ENCODE measurements at regions not wholly inside any gene's neighbourhood (a gene's known extent, or its start where the extent isn't known, plus 50 kb on each side); places are given as distances from the start of the nearest gene placed in this dataset.

DNA sequence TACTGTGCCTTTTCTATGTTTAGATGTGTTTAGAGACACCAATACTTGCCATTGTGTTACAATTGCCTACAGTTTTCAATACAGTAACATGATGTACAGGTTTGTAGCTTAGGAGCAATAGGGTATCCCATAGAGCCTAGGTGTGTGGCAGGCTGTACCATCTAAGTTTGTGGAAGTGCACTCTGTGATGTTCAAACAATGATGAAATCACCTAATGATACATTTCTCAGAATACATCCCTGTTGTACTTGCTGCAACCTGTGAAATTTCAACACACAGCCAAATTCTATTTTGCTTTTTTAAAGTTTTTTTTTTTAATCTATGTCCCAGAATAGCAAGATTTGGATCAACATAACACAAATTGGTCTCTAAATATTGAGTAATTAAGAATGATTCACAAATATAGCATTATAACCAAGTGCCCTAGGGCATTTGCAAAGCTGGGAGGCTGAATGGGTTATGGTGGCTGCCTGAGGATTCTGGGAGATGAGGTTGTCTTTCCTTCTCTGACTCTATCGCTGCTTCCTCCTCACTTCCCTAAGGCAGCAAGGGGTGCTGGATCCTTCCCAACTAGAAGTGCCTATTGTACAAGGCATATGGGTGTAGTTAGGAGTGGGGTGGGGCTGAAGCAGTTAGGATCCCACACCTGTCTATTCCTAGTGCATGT, 78.3 kb downstream of the SKA1 start:
- ATAC-seq (peak; percentile 41), DNase-seq (peak in 1 of 3 donors; percentile 11)
- Histone ChIP-seq H3K4me1 (ENCODE audit: low read depth) (no peaks in the 10 kb centered on the region), H3K4me3 (no peak overlapping the region), H3K9me3 (no peaks in the 10 kb centered on the region), H3K36me3 (ENCODE audit: low read depth) (no peaks in the 10 kb centered on the region)
- intact Hi-C loops (cut with DNase I, micrococcal nuclease), result no loop called here
- TF ChIP-seq, protein P1, sequence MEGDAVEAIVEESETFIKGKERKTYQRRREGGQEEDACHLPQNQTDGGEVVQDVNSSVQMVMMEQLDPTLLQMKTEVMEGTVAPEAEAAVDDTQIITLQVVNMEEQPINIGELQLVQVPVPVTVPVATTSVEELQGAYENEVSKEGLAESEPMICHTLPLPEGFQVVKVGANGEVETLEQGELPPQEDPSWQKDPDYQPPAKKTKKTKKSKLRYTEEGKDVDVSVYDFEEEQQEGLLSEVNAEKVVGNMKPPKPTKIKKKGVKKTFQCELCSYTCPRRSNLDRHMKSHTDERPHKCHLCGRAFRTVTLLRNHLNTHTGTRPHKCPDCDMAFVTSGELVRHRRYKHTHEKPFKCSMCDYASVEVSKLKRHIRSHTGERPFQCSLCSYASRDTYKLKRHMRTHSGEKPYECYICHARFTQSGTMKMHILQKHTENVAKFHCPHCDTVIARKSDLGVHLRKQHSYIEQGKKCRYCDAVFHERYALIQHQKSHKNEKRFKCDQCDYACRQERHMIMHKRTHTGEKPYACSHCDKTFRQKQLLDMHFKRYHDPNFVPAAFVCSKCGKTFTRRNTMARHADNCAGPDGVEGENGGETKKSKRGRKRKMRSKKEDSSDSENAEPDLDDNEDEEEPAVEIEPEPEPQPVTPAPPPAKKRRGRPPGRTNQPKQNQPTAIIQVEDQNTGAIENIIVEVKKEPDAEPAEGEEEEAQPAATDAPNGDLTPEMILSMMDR (IDR thresholded peaks at IDR 0.05), result no peak

DNA sequence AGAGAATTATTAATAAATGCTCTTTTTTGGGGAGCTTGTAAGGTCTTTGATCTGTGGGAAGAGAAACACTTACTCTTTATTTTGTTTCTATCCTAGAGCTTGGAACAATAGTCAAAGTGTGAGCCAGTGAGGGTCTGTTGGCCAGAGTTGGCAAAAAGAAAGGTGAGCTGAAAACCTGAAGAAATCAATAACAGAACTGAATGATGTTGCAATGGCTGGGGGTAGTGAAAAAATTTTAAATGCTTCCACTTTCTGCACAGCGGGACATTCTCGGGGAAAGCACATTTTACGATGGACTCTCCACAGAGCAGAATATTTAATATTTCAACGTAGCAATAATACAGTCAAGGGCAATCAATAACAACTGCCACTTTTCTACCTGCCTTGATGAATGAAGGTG, 78.9 kb downstream of the SKA1 start:
- TF ChIP-seq, protein P1 (IDR thresholded peaks at IDR 0.05), result no peak
- Histone ChIP-seq H3K4me1 (ENCODE audit: low read depth) (no peaks in the 10 kb centered on the region), H3K4me3 (no peak overlapping the region), H3K36me3 (ENCODE audit: low read depth) (no peaks in the 10 kb centered on the region), H3K9me3 (no peaks in the 10 kb centered on the region)
- no peak for DNase-seq
- intact Hi-C loops (cut with DNase I, micrococcal nuclease), result no loop called here
- no peak for ATAC-seq

DNA sequence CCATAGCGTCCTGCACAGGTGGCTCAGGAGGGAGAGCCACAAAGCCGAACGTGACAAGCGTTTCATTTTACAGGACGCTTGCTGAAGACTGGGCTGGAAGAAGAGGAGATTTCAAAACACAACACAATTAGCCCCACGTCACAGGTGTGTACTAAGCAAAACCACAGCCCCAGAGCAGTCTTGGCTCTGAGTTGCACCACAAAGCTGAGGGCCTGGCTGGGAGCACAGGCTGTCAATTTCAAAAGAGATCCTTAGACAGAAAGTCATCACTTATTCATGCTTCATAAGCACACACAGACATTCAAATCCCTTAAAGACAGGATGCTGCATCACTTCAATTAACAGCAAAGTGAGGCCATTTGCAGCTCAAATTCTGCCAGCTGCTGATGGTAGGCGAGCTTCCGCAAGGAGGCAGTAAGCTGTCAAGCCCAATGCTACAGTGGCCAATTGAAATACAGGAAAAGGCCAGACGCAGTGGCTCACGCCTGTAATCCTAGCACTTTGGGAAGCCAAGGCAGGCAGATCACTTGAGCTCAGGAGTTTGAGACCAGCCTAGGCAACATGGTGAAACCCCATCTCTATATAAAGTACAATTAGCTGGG, 79.6 kb downstream of the SKA1 start:
- Histone ChIP-seq H3K4me3 (no peak overlapping the region), H3K36me3 (ENCODE audit: low read depth) (no peaks in the 10 kb centered on the region), H3K4me1 (ENCODE audit: low read depth) (no peaks in the 10 kb centered on the region), H3K9me3 (no peaks in the 10 kb centered on the region)
- DNase-seq (no peak), ATAC-seq (no peak)
- intact Hi-C loops (cut with DNase I, micrococcal nuclease), result no loop called here
- TF ChIP-seq, protein P1 (IDR thresholded peaks at IDR 0.05), result no peak

DNA sequence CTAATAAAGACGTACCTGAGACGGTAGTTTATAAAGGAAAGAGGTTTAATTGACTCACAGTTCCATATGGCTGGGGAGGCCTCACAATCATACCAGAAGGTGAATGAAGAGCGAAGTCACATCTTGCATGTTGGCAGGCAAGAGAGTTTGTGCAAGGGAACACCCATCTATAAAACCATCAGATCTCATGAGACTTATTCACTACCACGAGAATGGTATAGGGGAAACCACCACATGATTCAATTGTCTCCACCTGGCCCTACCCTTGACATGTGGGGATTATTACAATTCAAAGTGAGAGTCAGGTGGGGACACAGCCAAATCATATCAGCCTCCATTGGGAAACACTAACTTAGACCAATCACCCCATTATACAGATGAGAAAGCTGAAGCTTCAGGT, 81.4 kb downstream of the SKA1 start:
- ATAC-seq, result peak; percentile 75

DNA sequence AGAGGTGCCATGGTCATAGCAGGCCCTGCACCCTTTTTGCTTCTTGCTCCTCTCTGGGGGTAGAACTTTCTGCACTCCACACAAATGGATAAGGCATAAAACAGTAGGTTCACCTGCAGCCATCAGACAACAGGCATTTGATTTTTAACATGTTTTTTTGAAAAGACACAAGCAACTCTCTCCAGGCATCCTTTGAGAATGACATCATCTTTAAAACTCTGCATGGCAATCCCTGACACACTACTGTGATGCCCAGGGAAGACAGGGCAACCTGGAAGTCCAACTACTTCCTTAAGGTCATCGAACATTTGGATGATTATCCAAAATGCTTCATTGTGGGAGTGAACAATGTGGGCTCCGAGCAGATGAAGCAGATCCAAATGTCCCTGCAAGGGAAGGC, 82.8 kb downstream of the SKA1 start:
- TF ChIP-seq, protein P1 (IDR thresholded peaks at IDR 0.05), result no peak
- DNase-seq (no peak), ATAC-seq (no peak)
- intact Hi-C loops (cut with DNase I, micrococcal nuclease), result no loop called here
- Histone ChIP-seq H3K4me3 (no peak overlapping the region), H3K4me1 (ENCODE audit: low read depth) (no peaks in the 10 kb centered on the region), H3K36me3 (ENCODE audit: low read depth) (no peaks in the 10 kb centered on the region), H3K9me3 (no peaks in the 10 kb centered on the region)

More for the DNA sequence above, 81.4 kb downstream of the SKA1 start:
- DNase-seq, result peak in 1 of 3 donors; percentile 14
- Histone ChIP-seq H3K4me3 (no peak overlapping the region), H3K36me3 (ENCODE audit: low read depth) (no peaks in the 10 kb centered on the region), H3K9me3 (no peaks in the 10 kb centered on the region), H3K4me1 (ENCODE audit: low read depth) (no peaks in the 10 kb centered on the region)
- intact Hi-C loops (cut with DNase I, micrococcal nuclease), result no loop called here
- TF ChIP-seq, protein P1 (IDR thresholded peaks at IDR 0.05), result no peak
